ENCODE measurements at regions not wholly inside any gene's neighbourhood (a gene's known extent, or its start where the extent isn't known, plus 50 kb on each side); places are given as distances from the start of the nearest gene placed in this dataset.

- no peak overlapping the region for H3K4me3 ChIP-seq (ENCODE audit: low read depth, low read length)
- no peak for DNase-seq (ENCODE audit: low read depth)
- TF ChIP-seq CTCF (IDR thresholded peaks at IDR 0.05; ENCODE audit: insufficient read depth, low read depth, low read length, missing control alignments) = no peak
Observed at GRCh38 chr15:29612096-29612495, 210.2 kb downstream of the TJP1 start.

- no peak for TF ChIP-seq CTCF (IDR thresholded peaks at IDR 0.05; ENCODE audit: insufficient read depth, low read depth, low read length, missing control alignments)
- H3K4me3 ChIP-seq (ENCODE audit: low read depth, low read length) = no peak overlapping the region
- no peak for DNase-seq (ENCODE audit: low read depth)
Observed at GRCh38 chr15:29611057-29611456, 211.2 kb downstream of the TJP1 start.

DNA sequence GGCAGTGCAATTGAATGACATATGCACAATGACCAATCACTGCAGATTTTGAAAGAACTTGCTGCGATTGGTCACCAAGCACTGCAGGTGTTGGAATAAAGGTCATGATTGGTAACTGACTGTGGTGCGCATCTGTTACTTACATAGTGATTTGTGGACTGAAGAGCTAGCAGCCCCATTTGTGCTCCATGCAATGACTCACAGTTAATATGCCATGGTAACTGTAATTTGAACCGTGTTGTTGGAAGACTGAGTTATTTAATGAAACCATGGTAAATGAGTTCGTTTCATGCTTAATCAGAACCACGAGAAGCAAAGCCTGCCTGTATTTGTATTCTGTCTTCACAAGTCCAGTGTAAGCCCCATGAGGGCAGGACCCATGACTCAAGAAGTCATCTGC lies 220.5 kb downstream of the TJP1 start:
- H3K4me3 ChIP-seq (ENCODE audit: low read depth, low read length) = no peak overlapping the region
- TF ChIP-seq CTCF (IDR thresholded peaks at IDR 0.05; ENCODE audit: insufficient read depth, low read depth, low read length, missing control alignments) = no peak
- no peak for DNase-seq (ENCODE audit: low read depth)

DNA sequence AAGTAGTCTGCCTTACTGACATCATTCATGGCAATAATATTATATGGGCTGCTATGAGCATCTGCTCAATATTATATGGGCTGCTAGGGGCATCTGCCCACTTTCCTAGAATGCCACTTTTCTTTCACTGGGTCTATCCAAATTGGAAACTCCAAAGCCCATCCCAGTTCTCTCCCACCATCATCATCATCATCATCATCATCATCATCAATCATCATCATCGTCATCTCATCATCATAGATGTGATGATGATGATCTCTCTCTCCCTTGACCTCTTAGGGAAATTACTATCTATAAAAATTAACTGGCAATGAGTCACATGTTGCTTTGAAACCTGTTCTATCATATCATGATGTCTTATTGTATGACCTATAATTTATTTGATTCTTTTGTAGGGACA lies 222.0 kb downstream of the TJP1 start:
- no peak for TF ChIP-seq CTCF (IDR thresholded peaks at IDR 0.05; ENCODE audit: insufficient read depth, low read depth, low read length, missing control alignments)
- no peak for DNase-seq (ENCODE audit: low read depth)
- H3K4me3 ChIP-seq (ENCODE audit: low read depth, low read length) = no peak overlapping the region

DNA sequence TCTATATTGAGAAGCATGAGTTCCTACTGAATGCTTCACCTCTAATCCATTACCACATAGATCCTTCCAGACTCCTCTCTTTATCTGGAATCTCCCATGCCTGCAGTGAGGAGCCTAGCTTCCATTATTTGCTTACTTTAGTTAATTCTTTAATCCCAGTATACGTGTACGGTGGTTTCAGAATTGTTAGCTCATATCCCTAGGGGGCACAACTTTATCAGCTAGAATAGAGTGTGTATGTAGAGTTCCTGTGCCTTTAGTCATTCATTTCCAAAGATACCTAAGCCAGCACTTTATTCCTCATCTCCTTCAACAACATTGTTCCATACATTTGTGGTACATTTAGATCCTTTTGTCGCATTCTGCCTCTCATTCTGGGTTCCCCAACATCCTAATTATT lies 226.0 kb downstream of the TJP1 start:
- no peak overlapping the region for H3K4me3 ChIP-seq (ENCODE audit: low read depth, low read length)
- DNase-seq (ENCODE audit: low read depth) = no peak
- TF ChIP-seq CTCF (IDR thresholded peaks at IDR 0.05; ENCODE audit: insufficient read depth, low read depth, low read length, missing control alignments) = no peak

- DNase-seq (ENCODE audit: low read depth) = no peak
- TF ChIP-seq CTCF (IDR thresholded peaks at IDR 0.05; ENCODE audit: insufficient read depth, low read depth, low read length, missing control alignments) = no peak
- H3K4me3 ChIP-seq (ENCODE audit: low read depth, low read length) = no peak overlapping the region
Observed at GRCh38 chr15:29593629-29594028, 228.6 kb downstream of the TJP1 start.

- no peak overlapping the region for H3K4me3 ChIP-seq (ENCODE audit: low read depth, low read length)
- no peak for TF ChIP-seq CTCF (IDR thresholded peaks at IDR 0.05; ENCODE audit: insufficient read depth, low read depth, low read length, missing control alignments)
- DNase-seq (ENCODE audit: low read depth) = no peak
Observed at GRCh38 chr15:29593111-29593510, 229.2 kb downstream of the TJP1 start.
